H9 (cell line): ENCODE measurements at regions not wholly inside any gene's neighbourhood (a gene's known extent, or its start where the extent isn't known, plus 50 kb on each side); places are given as distances from the start of the nearest gene placed in this dataset.
"Not testable (repeated sequence)": the region's sequence is repeated elsewhere in the genome, so short reads cannot be mapped to it uniquely, and the experiment has no call there.

ENCODE experiments used
- DNase-seq: peaks from one replicate; pipeline ENCODE4 v3.0.0-alpha.2; 2017
- H2AFZ ChIP-seq: one replicate; pipeline ENCODE4 v1.6.1; 2013; ENCODE audit warnings: mild to moderate bottlenecking, low read length, control low read depth, moderate library complexity
- H2AK5ac ChIP-seq: 2 replicates; pipeline ENCODE4 v1.6.1; 2013; ENCODE audit warnings: low read length, control low read depth, mixed read lengths; ENCODE audit not compliant: insufficient read length
- H2BK120ac ChIP-seq: one replicate; pipeline ENCODE4 v1.6.1; 2013; ENCODE audit warnings: low read depth, mild to moderate bottlenecking, low read length, control low read depth, inconsistent platforms; ENCODE audit not compliant: poor library complexity, severe bottlenecking
- H2BK12ac ChIP-seq: 2 replicates; pipeline ENCODE4 v1.6.1; 2013; ENCODE audit warnings: low read length, control low read depth, mixed read lengths, low read depth; ENCODE audit not compliant: insufficient read length
- H2BK15ac ChIP-seq: 2 replicates; pipeline ENCODE4 v1.6.1; 2013; ENCODE audit warnings: low read depth, low read length, control low read depth
- H2BK20ac ChIP-seq: one replicate; pipeline ENCODE4 v1.6.1; 2013; ENCODE audit warnings: low read depth, mild to moderate bottlenecking, low read length, control low read depth, inconsistent platforms; ENCODE audit not compliant: poor library complexity, severe bottlenecking
- H2BK5ac ChIP-seq: 2 replicates; pipeline ENCODE4 v1.6.1; 2013; ENCODE audit warnings: low read length, control low read depth, mixed read lengths; ENCODE audit not compliant: insufficient read length
- H3K14ac ChIP-seq: 2 replicates; pipeline ENCODE4 v1.6.1; 2013; ENCODE audit warnings: low read length, control low read depth; ENCODE audit not compliant: insufficient read depth
- H3K18ac ChIP-seq: 2 replicates; pipeline ENCODE4 v1.6.1; 2013; ENCODE audit warnings: low read depth, mild to moderate bottlenecking, mixed read lengths, low read length, control low read depth; ENCODE audit not compliant: insufficient read length
- H3K23ac ChIP-seq: 2 replicates; pipeline ENCODE4 v1.6.1; 2013; ENCODE audit warnings: low read length, control low read depth, mixed read lengths, low read depth; ENCODE audit not compliant: insufficient read length
- H3K23me2 ChIP-seq: 2 replicates; pipeline ENCODE4 v1.6.1; 2013; ENCODE audit warnings: low read depth, mild to moderate bottlenecking, mixed read lengths, low read length, control low read depth; ENCODE audit not compliant: insufficient read length, poor library complexity, severe bottlenecking
- H3K27ac ChIP-seq: 2 replicates; pipeline ENCODE4 v1.5.1; 2013; ENCODE audit warnings: low read length, control low read depth, mixed read lengths, low read depth; ENCODE audit not compliant: insufficient read length
- H3K27me3 ChIP-seq: 2 replicates; pipeline ENCODE4 v1.6.1; 2013; ENCODE audit warnings: low read length, control low read depth, inconsistent platforms; ENCODE audit not compliant: insufficient read depth
- H3K4ac ChIP-seq: 2 replicates; pipeline ENCODE4 v1.6.1; 2013; ENCODE audit warnings: low read depth, mild to moderate bottlenecking, control low read depth, inconsistent platforms, low read length, moderate library complexity
- H3K4me1 ChIP-seq: 2 replicates; pipeline ENCODE4 v1.6.1; 2013; ENCODE audit warnings: low read length, control low read depth, inconsistent platforms; ENCODE audit not compliant: insufficient read depth
- H3K4me2 ChIP-seq: 2 replicates; pipeline ENCODE4 v1.6.1; 2013; ENCODE audit warnings: low read length, control low read depth, mixed read lengths; ENCODE audit not compliant: insufficient read length, insufficient read depth
- H3K56ac ChIP-seq: 2 replicates; pipeline ENCODE4 v1.6.1; 2013; ENCODE audit warnings: low read depth, mild to moderate bottlenecking, mixed read lengths, low read length, control low read depth; ENCODE audit not compliant: insufficient read length
- H3K79me1 ChIP-seq: 2 replicates; pipeline ENCODE4 v1.6.1; 2013; ENCODE audit warnings: low read depth, mild to moderate bottlenecking, moderate library complexity, low read length, control low read depth, inconsistent platforms; ENCODE audit not compliant: insufficient read depth, poor library complexity, severe bottlenecking
- H3K79me2 ChIP-seq: 2 replicates; pipeline ENCODE4 v1.6.1; 2013; ENCODE audit warnings: low read length, control low read depth, inconsistent platforms; ENCODE audit not compliant: insufficient read depth
- H3K9ac ChIP-seq: 2 replicates; pipeline ENCODE4 v1.6.1; 2013; ENCODE audit warnings: low read length, control low read depth, mixed read lengths; ENCODE audit not compliant: insufficient read length; ENCODE audit errors: extremely low read depth
- H3K9me3 ChIP-seq: one replicate; pipeline ENCODE4 v1.6.1; 2013; ENCODE audit warnings: low read depth, low read length, inconsistent platforms; ENCODE audit not compliant: control insufficient read depth
- H3T11ph ChIP-seq: one replicate; pipeline ENCODE4 v1.6.1; 2013; ENCODE audit warnings: mild to moderate bottlenecking, low read length, control low read depth, inconsistent platforms
- H4K20me1 ChIP-seq: one replicate; pipeline ENCODE4 v1.6.1; 2013; ENCODE audit not compliant: control insufficient read depth, insufficient read length, insufficient read depth
- H4K5ac ChIP-seq: 2 replicates; pipeline ENCODE4 v1.6.1; 2013; ENCODE audit warnings: low read depth, mild to moderate bottlenecking, mixed read lengths, low read length, control low read depth; ENCODE audit not compliant: insufficient read length
- H4K8ac ChIP-seq: replicated peaks from 2 replicates; pipeline ENCODE4 v1.6.1; 2013; ENCODE audit warnings: low read length, control low read depth, mixed read lengths, low read depth; ENCODE audit not compliant: insufficient read length
- H4K91ac ChIP-seq: 2 replicates; pipeline ENCODE4 v1.6.1; 2013; ENCODE audit warnings: low read depth, mild to moderate bottlenecking, moderate library complexity, mixed read lengths, low read length, control low read depth; ENCODE audit not compliant: insufficient read length
- H3K27ac Mint-ChIP-seq, 3 experiments: 2 replicates in 2 of 3; 3 replicates in 1 of 3; pipeline ENCODE4 v1.8.0; 2020 to 2021; ENCODE audit warnings: mixed read lengths in 3 of 3, mild to moderate bottlenecking in 1 of 3, moderate library complexity in 1 of 3
- H3K27me3 Mint-ChIP-seq: 2 replicates; pipeline ENCODE4 v1.8.0; 2021; ENCODE audit warnings: low read depth, mild to moderate bottlenecking, moderate library complexity, mixed read lengths
- H3K36me3 Mint-ChIP-seq, 3 experiments: 2 replicates in 2 of 3; 3 replicates in 1 of 3; pipeline ENCODE4 v1.8.0; 2020 to 2021; ENCODE audit warnings: low read depth in 3 of 3, mixed read lengths in 3 of 3; ENCODE audit not compliant: insufficient read depth in 1 of 3
- H3K4me1 Mint-ChIP-seq, 2 experiments: 2 replicates each; pipeline ENCODE4 v1.8.0; 2020; ENCODE audit warnings: mixed read lengths in 2 of 2
- H3K4me3 Mint-ChIP-seq, 2 experiments: 2 replicates in 1 of 2; 3 replicates in 1 of 2; pipeline ENCODE4 v1.8.0; 2020 to 2021; ENCODE audit warnings: mild to moderate bottlenecking in 2 of 2, mixed read lengths in 2 of 2, moderate library complexity in 1 of 2
- H3K9me3 Mint-ChIP-seq, 2 experiments: 2 replicates in 1 of 2; 3 replicates in 1 of 2; pipeline ENCODE4 v1.8.0; 2020; ENCODE audit warnings: mild to moderate bottlenecking in 2 of 2, mixed read lengths in 2 of 2, moderate library complexity in 1 of 2
- WGBS: extraction: QIAGEN DNeasy Blood & Tissue Kit; methylation state at CpG from one replicate; pipeline ENCODE4 v1.1.7; 2013; ENCODE audit warnings: missing lambda C conversion rate, low lambda C conversion rate, mixed read lengths; ENCODE audit not compliant: insufficient read length; ENCODE audit errors: extremely low coverage; 5-methylcytosine and 5-hydroxymethylcytosine counted together

GRCh38 chr18:15060279-15060880 lies 312.4 kb downstream of the ANKRD30B start:
- not testable (repeated sequence) for H3K56ac ChIP-seq, H4K5ac ChIP-seq, H2BK15ac ChIP-seq, H3K4me3 Mint-ChIP-seq, DNase-seq, H3T11ph ChIP-seq, H3K4me1 ChIP-seq, H4K8ac ChIP-seq, H3K23ac ChIP-seq, H3K27ac Mint-ChIP-seq, H3K4me2 ChIP-seq, H3K23me2 ChIP-seq, H3K18ac ChIP-seq, H4K20me1 ChIP-seq, H3K79me1 ChIP-seq, H3K9ac ChIP-seq, H2BK12ac ChIP-seq, H3K27ac ChIP-seq, H3K4ac ChIP-seq, H2BK120ac ChIP-seq, H3K27me3 ChIP-seq, H2AK5ac ChIP-seq, H4K91ac ChIP-seq, H2AFZ ChIP-seq, H3K4me1 Mint-ChIP-seq, H3K14ac ChIP-seq, H3K79me2 ChIP-seq, H2BK20ac ChIP-seq, H3K36me3 Mint-ChIP-seq, H2BK5ac ChIP-seq, H3K27me3 Mint-ChIP-seq
- no CpG with 5 or more reads among the region's 12 CpGs for WGBS
- H3K9me3 ChIP-seq: peaks cover 17% of the 10 kb centered on the region
- peaks cover 57 to 64% of the 10 kb centered on the region in 2 experiments for H3K9me3 Mint-ChIP-seq

- H2BK120ac ChIP-seq, H3K27ac ChIP-seq, H4K20me1 ChIP-seq, H3K4me1 Mint-ChIP-seq, H3K4me3 Mint-ChIP-seq, H4K8ac ChIP-seq, H3K36me3 Mint-ChIP-seq, H3K18ac ChIP-seq, H3K27me3 Mint-ChIP-seq, H3K79me2 ChIP-seq, H2BK5ac ChIP-seq, H3K27ac Mint-ChIP-seq, H3K79me1 ChIP-seq, H3K4me2 ChIP-seq, H3K4ac ChIP-seq, H3K27me3 ChIP-seq, H4K91ac ChIP-seq, H2BK15ac ChIP-seq, H3K56ac ChIP-seq, H4K5ac ChIP-seq, DNase-seq, H3T11ph ChIP-seq, H2BK20ac ChIP-seq, H3K9ac ChIP-seq, H3K14ac ChIP-seq, H3K4me1 ChIP-seq, H2AFZ ChIP-seq, H3K23ac ChIP-seq, H2BK12ac ChIP-seq, H3K23me2 ChIP-seq, H2AK5ac ChIP-seq: not testable (repeated sequence)
- H3K9me3 ChIP-seq: peaks cover 17% of the 10 kb centered on the region
- WGBS: no CpG with 5 or more reads among the region's 9 CpGs
- peaks cover 49 to 56% of the 10 kb centered on the region in 2 experiments for H3K9me3 Mint-ChIP-seq
Observed at GRCh38 chr18:15061289-15061896, 313.4 kb downstream of the ANKRD30B start.
